Renal pelvis (tissue), 1 donor: ENCODE measurements at regions not wholly inside any gene's neighbourhood (a gene's known extent, or its start where the extent isn't known, plus 50 kb on each side); places are given as distances from the start of the nearest gene placed in this dataset.

Experiments used
- DNase-seq: peaks from one replicate; pipeline ENCODE4 v3.0.0-alpha.2; 2013

GRCh38 chr4:11342401-11342800, 86.3 kb downstream of the HS3ST1 start:
- DNase-seq: no peak

DNA sequence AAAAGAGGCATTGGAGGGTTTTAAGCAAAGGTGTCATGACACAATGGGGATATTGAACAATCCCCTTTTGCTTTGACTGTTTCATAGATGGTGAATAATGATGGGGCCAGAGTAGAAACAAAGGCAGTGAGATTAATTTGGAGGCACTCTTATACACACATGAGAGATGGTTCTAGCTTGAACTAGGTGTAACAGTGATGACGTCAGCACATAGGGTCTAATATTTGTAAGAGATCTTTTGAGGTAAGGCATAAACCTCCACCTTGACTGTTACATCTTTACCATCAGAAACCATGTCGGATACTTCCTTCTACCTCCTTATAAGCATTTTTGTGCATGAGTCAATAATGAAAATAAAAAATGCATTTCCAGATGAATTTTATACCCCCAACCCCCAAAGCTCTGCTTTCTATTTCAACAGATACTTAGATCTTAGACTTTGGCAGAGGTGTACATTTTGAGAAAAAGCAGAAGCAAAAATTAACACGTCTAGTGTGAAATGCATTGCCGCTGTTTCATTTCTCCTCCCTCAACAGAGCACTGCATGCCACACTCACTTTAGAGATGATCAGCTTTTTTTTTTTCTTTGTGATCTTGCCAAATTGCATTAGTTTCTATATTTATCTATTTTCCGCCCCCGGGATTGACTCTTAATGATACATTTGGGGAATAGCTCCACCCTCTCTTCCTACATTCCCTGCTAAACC, 87.2 kb downstream of the HS3ST1 start:
- DNase-seq: no peak

DNA sequence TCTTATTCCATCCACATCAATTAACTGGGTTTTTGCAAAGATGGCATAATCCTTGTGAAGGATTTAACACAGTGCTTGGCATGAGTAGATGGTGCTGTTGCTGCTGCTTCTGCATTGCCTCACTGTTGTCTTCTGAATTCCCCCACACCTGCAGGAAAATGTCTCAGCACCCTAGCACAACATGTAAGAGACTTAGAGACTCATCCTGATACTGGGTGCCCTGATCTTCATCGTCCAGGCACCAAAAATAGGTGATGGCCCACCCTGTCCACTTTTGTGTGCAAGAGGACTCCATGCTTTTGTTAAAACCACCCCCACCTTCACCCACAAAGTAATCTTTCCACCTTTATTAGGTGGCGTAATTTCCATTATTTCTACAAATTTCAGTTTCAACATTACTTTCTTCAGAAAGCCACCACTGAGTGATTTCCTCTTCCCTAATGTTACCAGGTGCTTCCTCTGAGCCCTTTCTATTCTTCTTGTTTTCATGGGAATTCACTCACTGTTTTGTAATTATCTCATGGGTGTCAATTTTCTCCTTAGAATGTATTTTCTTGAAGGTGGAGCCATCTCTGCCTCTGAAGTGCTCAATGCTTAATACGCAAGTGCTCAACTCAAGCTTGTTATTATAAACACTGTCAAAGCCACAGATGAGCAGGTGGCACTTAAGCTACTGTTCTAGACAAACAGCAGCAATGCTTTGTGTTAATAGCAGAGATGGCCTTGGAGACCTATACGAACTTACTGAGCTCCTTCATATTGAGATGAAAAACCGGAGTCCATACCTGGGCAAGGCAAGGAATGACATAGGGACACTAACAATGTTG, 89.5 kb downstream of the HS3ST1 start:
- DNase-seq: no peak

DNA sequence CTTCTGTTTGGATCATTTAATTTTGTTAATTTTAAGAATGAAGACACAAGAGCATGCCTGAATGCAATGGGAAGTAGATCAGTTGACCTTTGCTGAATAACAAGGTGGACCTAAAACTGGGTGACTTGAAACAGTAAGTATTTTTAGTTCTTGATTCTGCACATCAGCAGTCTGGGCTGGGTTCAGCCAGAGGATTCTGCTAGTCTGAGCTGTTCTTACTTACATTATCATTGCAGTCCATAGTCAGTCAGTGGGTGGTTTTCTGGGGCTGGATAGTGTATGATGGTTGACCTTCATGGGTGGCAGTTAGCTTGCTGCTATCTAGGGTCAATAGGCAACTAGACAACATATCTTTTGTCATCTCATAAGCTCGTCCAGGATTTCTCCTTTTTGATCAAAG, 91.4 kb downstream of the HS3ST1 start:
- DNase-seq: no peak

GRCh38 chr4:11336435-11336834, 92.3 kb downstream of the HS3ST1 start:
- no peak for DNase-seq

DNA sequence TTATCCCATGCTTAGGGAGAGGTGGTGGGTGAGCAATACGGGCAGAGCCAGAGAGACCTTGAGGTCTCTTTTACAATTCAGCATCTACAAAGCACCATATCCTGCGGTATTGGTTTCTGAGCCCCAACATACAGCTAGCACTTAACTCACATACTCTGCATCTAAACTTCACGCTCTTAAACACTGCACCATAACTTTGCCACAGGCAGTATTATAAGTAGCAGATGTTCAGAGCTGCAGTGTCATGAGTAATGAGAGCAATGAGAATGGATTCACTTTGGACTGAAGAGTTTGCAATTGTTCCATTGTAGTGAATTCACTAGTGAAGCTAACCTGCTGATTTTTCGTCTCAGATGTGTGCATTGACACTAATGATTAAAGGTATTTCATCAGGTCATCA, 93.8 kb downstream of the HS3ST1 start:
- no peak for DNase-seq

DNA sequence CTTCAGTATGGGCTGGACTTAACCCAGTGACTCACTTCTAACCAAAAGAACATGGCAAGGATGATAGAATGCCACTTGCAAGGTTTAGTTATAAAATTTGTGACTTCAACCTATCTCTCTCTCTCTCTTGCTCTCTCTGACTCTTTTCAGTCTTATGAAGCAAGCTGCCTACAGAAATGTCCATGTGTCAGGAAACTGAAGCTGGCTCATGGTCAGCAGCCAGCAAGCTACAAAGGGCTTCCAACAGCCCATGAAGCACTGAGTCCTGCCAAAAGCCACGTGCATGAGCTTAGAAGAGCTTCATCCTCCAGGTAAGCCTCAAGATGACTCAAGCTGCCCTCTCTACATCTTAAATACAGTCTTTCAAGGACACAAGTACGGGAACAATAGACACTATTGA, 100.3 kb downstream of the HS3ST1 start:
- DNase-seq: no peak

- DNase-seq: no peak
These were observed 102.7 kb downstream of the HS3ST1 start for GRCh38 chr4:11326021-11326420.

- DNase-seq: no peak
These were observed 104.9 kb downstream of the HS3ST1 start for GRCh38 chr4:11323771-11324170.

DNA sequence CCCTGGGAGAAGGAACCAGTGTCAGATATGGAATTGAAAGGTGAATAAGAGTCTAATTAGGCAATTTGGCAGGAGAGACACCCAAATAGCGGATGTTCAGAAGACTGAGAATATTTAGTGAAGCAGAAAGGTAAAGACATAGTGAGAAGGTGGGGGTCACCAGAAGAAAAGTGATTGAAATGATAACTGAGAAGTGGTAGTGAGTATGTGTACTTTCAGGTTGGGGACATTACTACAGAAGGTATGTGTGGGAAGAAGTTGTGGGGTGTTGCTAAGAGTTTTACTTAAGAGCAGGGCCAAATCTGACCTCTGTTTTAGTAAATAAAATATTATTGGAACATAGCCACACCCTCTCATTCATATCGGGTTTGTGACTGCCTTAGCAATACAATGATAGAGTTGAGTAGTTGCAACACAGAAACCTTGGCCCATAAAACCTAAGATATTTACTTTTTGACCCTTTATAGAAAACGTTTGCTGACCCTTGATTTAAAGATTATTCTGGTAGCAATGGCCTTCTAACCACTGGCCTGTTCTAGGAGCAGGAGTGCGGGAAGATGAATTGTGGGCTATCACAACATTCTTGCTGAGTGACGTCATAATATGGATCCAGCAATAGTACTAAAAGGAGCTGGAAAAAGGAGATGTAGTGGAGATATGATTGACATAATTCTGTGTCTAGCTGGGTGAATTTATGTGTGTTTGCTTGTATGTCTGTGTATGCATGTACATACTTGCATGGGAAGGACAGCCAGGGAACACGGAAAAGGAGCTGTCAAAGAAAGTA, 115.3 kb downstream of the HS3ST1 start:
- DNase-seq: no peak

DNA sequence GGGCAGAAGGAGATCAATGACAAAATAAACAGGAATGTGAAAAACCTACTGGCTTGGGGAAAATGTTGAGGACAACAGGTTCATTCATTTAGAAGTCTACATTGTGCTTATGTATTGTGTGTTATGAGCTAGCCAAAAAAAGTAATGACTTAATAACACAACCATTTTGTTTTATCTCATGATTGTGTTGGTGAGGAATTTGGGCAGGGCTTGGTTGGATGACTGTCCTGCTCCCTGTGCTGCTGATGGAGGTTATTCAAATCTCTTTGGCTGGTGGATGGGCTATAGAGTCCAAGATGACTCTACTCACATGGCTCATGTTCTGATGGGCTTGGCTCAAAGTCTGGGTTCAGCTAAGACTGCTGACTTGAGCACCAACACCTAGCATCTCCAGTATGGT, 116.3 kb downstream of the HS3ST1 start:
- DNase-seq: no peak

DNA sequence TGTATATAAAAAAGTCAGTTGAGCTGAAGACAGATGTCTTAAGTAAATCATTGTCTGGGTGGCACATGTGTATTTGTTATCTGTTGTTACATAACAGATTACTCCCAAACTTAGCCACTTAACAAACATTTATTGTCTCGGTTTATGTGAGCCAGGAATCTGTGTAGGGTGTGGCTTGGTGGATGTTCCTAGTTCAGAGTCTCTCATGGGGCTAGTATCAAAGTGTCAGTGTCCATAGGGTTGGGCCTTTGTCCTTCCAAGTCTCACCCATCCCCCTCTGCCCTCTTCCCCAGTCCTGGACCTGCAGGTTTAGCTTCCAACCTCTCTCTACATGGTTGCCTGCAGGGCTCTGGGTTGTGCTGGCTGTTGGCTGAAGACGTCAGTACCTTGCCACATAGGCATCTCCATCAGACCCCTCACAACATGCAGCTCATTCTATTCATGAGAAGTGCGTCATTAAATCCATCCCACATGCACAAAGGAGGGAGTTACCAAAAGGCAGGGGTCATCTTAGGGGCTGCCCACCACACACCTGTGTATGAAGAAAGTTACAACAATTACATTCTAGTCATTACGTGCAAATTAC, 127.5 kb downstream of the HS3ST1 start:
- no peak for DNase-seq

DNA sequence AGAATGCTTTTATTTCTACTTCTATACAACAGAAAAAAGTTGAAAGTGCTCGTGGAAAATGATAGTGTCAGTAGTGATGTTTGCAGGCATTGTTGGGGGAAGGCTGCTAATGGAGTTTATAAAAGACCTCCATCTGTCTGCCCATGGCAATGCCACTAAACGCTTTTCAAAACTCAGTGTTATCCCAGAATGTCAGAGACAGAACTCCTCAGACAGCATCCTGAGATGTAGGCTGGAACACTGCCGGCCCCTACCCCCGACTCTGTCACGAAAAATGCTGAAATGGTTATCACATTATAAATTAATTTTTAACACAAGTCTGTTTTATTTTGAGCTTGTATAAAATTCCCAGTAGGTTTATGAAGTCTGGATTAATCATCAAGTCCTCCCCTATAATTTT, 128.9 kb downstream of the HS3ST1 start:
- DNase-seq: no peak

GRCh38 chr4:11299016-11299415, 129.7 kb downstream of the HS3ST1 start:
- DNase-seq: no peak

DNA sequence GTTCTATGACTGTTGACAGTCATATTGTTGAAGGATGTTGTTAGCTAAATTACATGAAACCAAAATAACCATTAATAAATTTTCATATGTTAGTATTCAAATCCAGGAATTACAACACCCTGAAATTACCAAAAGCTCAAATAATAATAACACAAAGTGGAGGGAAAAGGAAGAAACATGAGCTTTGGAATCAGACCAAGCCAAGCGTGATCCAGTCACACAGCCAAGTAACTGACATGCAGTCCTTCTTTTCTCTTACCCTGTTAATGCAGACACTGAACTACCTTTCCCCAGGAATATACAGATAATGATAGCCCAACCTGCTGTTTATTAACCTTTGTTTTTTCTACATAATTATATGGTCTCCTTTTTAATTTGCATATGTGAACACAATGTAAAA, 130.2 kb downstream of the HS3ST1 start:
- no peak for DNase-seq

DNA sequence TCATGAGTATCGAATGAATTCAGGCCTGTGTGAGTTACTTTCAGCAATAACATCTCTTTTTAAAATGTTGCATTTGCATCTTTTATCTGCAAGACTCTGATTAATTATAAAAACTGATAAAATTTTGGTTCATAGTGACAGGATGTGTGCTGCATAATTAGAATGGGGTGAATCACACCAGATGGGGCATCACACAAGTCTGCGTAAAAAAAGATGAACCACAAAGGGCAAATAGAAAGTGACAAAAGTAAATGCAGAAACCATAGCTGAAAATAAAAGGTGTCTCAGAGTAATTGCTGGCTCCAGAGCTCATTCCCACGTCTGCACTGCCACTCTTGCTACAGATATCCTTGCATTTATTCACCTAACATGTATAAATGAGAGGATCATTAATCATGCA, 131.1 kb downstream of the HS3ST1 start:
- no peak for DNase-seq

DNA sequence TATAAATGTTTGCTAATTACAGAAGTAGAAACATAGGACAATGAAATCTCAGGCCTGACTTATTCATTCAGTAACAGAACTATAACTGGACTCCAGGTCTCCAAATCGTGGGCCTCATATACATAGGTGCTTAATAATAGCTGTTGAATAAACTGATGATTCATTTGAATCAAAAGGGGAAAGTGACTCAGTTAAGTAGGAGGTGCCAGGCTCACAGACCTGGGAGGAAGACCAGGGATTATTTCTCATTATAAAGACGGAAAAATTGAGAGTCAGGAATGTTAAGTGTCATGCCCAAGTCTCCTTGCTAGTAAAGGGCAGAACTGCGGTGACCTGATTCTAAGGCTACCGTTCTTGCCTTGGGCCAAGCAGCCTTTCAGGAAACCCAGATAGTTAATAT, 131.5 kb downstream of the HS3ST1 start:
- no peak for DNase-seq

DNA sequence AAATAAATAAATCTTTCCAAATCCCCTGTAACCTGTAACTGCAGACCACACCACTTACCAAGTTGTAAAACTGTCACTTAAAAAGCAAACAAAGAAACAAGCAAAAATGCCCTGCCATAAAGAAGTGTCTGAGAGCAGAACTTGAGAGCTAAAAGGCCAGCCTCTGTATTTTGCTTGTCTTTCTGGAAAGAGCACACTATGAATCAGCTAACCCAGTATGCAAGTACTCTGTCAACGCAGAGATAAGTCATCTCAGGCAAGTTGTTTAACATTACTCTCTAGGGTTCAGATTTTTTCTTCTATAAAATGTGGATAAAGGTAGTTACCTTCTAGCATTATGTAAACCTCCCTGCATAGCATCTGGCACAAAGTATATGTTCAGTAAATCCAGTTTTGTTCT, 134.8 kb downstream of the HS3ST1 start:
- no peak for DNase-seq

- no peak for DNase-seq
These were observed 141.6 kb downstream of the HS3ST1 start for GRCh38 chr4:11287055-11287454.

GRCh38 chr4:11286533-11286932, 142.2 kb downstream of the HS3ST1 start:
- DNase-seq: no peak

DNA sequence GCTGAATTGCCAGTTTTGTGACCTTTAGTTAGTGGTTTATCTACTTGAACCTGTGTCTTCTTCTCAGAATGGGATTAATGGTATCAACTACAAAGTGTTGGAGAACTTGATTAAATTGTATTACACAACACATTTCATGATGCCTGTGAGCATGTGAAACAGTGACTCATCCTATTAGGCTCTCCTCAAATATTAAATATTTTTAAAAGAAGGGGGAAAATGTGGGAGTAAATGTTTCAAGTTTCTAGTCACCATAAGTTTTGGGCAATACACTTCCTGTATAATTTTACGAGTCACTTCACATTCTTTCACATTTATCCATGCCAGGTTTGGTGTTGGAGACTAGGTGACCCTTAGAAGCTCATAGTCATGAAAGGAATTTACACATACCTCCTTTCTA, 147.0 kb downstream of the HS3ST1 start:
- no peak for DNase-seq

GRCh38 chr4:11271263-11271662, 157.4 kb downstream of the HS3ST1 start:
- no peak for DNase-seq
